Tibial nerve (tissue), 4 donors: ENCODE measurements at regions not wholly inside any gene's neighbourhood (a gene's known extent, or its start where the extent isn't known, plus 50 kb on each side); places are given as distances from the start of the nearest gene placed in this dataset.

Experiments
- EP300 ChIP-seq, 2 donors: sonication (generic); formaldehyde crosslinking; IDR thresholded peaks; one replicate each; pipeline ENCODE4 v1.6.1; 2017; ENCODE audit warnings: antibody characterized with exemption in 2 of 2, mild to moderate bottlenecking in 1 of 2
- TF ChIP-seq, protein P1 (sequence below), 5 experiments: fragments of 200-600 bp in 3 of 5; fragments of 450-650 bp in 2 of 5; sonication (generic) in 3 of 5; IDR thresholded peaks; one replicate each; pipeline ENCODE4 v1.5.1; 2016 to 2019; ENCODE audit warnings: antibody characterized with exemption in 5 of 5, mild to moderate bottlenecking in 3 of 5, moderate library complexity in 2 of 5

DNA sequence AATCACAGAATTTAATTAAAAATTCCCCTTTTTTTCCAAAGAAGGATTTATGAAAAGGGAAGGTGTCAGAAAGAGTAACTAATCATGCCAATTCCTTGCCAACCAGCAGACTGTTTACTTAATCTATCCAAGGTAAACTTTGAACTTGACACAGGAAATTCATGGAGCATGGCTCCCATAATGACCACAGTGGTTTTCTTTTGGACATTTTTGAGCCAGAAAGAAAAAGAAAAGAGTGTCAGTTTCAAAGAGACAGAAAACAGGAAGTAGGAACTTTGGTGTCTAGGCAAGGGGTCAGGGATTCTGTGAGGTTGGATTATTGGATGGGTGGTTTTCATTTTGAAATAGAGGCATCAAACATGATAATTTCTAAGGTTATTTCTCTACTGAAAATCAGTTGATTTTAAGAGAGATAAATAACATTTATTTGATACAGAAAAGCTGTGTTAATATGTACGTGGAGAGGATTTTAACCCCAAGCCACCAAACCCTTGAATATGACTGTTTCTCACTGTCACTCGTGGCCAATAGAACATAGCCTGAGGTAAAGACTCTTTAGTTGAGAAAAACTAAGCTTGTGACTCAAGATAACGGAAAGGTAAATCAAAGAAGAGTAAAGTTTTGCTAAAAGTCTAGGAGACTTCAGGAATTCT, 196.1 kb downstream of the TTC6 start:
- TF ChIP-seq, protein P1, sequence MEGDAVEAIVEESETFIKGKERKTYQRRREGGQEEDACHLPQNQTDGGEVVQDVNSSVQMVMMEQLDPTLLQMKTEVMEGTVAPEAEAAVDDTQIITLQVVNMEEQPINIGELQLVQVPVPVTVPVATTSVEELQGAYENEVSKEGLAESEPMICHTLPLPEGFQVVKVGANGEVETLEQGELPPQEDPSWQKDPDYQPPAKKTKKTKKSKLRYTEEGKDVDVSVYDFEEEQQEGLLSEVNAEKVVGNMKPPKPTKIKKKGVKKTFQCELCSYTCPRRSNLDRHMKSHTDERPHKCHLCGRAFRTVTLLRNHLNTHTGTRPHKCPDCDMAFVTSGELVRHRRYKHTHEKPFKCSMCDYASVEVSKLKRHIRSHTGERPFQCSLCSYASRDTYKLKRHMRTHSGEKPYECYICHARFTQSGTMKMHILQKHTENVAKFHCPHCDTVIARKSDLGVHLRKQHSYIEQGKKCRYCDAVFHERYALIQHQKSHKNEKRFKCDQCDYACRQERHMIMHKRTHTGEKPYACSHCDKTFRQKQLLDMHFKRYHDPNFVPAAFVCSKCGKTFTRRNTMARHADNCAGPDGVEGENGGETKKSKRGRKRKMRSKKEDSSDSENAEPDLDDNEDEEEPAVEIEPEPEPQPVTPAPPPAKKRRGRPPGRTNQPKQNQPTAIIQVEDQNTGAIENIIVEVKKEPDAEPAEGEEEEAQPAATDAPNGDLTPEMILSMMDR (IDR thresholded peaks at IDR 0.05), result no peak
- TF ChIP-seq EP300 (IDR thresholded peaks at IDR 0.05), result no peak
